Lower leg skin (tissue), 4 donors: ENCODE measurements at regions not wholly inside any gene's neighbourhood (a gene's known extent, or its start where the extent isn't known, plus 50 kb on each side); places are given as distances from the start of the nearest gene placed in this dataset.

Experiments used
- DNase-seq, 2 donors: peaks; one replicate each; pipeline ENCODE4 v3.0.0-alpha.2; 2019; ENCODE audit warnings: low spot score in 2 of 2
- H3K4me3 ChIP-seq: fragments of 200-600 bp; sonication (generic); 2 replicates; pipeline ENCODE4 v1.5.1; 2017; ENCODE audit warnings: mild to moderate bottlenecking, low read depth; ENCODE audit not compliant: poor library complexity, severe bottlenecking
- CTCF ChIP-seq, 3 donors: fragments of 450-650 bp; IDR thresholded peaks; one replicate each; pipeline ENCODE4 v1.5.1; 2016; ENCODE audit warnings: antibody characterized with exemption in 3 of 3, mild to moderate bottlenecking in 3 of 3, moderate library complexity in 2 of 3
- POLR2A ChIP-seq, 2 donors: fragments of 450-650 bp; IDR thresholded peaks; one replicate each; pipeline ENCODE4 v1.6.1; 2016 to 2017; ENCODE audit warnings: antibody characterized with exemption in 2 of 2, mild to moderate bottlenecking in 1 of 2, moderate library complexity in 1 of 2
- WGBS, 2 donors: methylation state at CpG; one replicate each; pipeline ENCODE4 v1.1.5; 2018; 5-methylcytosine and 5-hydroxymethylcytosine counted together
- intact Hi-C: fragments of 100-400 bp; cut with DNase I; formaldehyde crosslinking; loops from one replicate; pipeline ENCODE4 v1.15.0; 2023; ENCODE audit warnings: low total_unique reads

- no peak for TF ChIP-seq CTCF (IDR thresholded peaks at IDR 0.05)
- TF ChIP-seq POLR2A (IDR thresholded peaks at IDR 0.05) = no peak
- DNase-seq = no peak
- WGBS, 2 donors = 87 to 88% methylated on average over 16 of the region's 16 CpGs
- intact Hi-C loops = no loop called here
- H3K4me3 ChIP-seq = no peak overlapping the region
Measured at GRCh38 chr22:48081281-48081680, 1318.8 kb downstream of the TBC1D22A start.

- no peak for DNase-seq
- WGBS, 2 donors = 81 to 91% methylated on average over 16 to 21 of the region's 21 CpGs
- no peak overlapping the region for H3K4me3 ChIP-seq
- no peak for TF ChIP-seq POLR2A (IDR thresholded peaks at IDR 0.05)
- no peak for TF ChIP-seq CTCF (IDR thresholded peaks at IDR 0.05)
- intact Hi-C loops = no loop called here
Measured at GRCh38 chr22:48080316-48081165, 1318.1 kb downstream of the TBC1D22A start.

GRCh38 chr22:48079505-48080290 is 1317.2 kb downstream of the TBC1D22A start:
- no peak overlapping the region for H3K4me3 ChIP-seq
- intact Hi-C loops = no loop called here
- TF ChIP-seq POLR2A (IDR thresholded peaks at IDR 0.05) (no peak), CTCF (IDR thresholded peaks at IDR 0.05) (no peak)
- WGBS, 2 donors = 81 to 86% methylated on average over 21 of the region's 21 CpGs
- no peak for DNase-seq

- no peak for TF ChIP-seq CTCF (IDR thresholded peaks at IDR 0.05)
- no peak for TF ChIP-seq POLR2A (IDR thresholded peaks at IDR 0.05)
- 74 to 97% methylated on average over 5 of the region's 5 CpGs for WGBS, 2 donors
- no peak overlapping the region for H3K4me3 ChIP-seq
- intact Hi-C loops = no loop called here
- no peak for DNase-seq
Measured at GRCh38 chr22:48078825-48079224, 1316.4 kb downstream of the TBC1D22A start.

- intact Hi-C loops = no loop called here
- no peak for TF ChIP-seq POLR2A (IDR thresholded peaks at IDR 0.05)
- no peak for TF ChIP-seq CTCF (IDR thresholded peaks at IDR 0.05)
- no peak for DNase-seq
- no peak overlapping the region for H3K4me3 ChIP-seq
- 75 to 83% methylated on average over 6 of the region's 6 CpGs for WGBS, 2 donors
Measured at GRCh38 chr22:48077699-48078098, 1315.2 kb downstream of the TBC1D22A start.
